GM18498 (cell line): ENCODE measurements at regions not wholly inside any gene's neighbourhood (a gene's known extent, or its start where the extent isn't known, plus 50 kb on each side); places are given as distances from the start of the nearest gene placed in this dataset.
"Not testable (repeated sequence)": the region's sequence is repeated elsewhere in the genome, so short reads cannot be mapped to it uniquely, and the experiment has no call there.

ENCODE experiments used
- ATAC-seq: cut with Tn5 transposase; IDR thresholded peaks from one replicate; pipeline ENCODE4 v1.9.1; 2021; ENCODE audit warnings: mild to moderate bottlenecking, moderate library complexity; ENCODE audit not compliant: unreplicated experiment

DNA sequence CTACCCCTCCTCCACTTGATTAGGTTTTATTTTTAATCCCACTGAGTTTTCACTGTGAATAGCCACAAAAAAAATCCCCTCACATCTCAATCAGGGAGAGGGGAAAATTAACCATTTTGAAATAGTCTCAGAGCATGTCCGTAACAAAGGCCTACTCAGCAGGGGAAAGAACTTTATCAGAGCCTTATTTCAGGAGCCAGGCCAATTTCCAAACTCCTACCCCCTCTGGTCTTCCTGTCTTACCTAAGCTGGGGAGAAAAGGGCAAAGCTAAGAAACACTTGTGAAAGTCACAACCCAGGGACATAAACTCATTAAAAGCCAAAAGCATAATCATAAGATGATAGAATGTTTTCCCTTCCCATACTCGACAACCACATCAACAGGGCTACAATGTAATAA is 260.3 kb upstream of the DIO3 start:
- no peak for ATAC-seq

DNA sequence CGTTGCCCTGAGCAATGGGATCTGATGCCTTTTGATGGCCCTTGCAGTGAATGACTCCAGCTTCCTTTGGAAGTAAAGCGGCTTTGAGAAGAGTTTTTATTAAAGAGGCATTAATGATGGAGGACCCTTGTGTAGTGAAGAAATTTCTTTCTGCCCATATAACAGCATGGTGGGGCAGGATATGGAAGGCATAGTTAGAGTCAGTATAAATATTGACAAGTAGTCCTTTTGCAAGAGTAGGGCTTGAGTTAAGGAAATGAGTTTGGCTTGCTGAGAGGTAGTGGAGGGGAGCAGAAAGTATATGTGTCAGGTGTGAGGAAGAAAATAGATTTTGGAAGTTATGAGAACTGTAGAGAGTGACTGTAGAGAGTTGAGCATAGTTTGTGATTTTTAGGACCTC is 254.1 kb upstream of the DIO3 start:
- ATAC-seq: not testable (repeated sequence)

DNA sequence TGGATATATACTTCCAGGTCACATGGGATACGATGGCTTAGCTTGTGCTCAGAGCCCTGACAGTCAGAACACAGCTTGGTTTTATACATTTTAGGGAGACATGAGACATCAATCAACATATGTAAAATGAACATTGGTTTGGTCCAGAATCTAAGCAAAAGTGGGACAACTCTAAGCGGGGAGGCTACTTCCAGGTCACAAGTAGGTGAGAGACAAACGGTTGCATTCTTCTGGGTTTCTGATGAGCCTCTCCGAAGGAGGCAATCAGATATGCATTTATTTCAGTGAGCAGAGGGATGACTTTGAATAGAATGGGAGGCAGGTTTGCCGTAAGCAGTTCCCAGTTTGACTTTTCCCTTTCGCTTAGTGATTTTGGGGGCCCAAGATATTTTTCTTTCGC is 250.1 kb upstream of the DIO3 start:
- ATAC-seq: not testable (repeated sequence)

DNA sequence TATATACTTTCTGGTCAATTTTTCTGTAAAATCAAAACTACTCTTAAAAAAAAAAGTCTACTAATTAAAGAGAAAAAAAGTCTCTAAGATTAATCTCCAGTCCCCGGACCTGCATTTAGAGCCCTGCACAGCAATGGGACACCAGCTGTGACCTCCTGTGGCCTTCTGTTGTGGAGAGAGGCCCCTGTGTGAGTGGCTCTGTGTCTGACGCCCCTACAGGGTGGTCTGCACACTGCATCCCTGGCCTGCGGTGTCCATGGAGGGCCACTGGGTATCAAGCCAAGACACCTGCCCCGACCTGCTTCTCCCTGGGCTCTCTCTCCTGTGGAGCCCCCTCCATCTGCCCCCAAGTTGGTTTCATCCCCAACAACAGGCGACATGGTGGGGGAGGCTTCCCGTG is 248.0 kb upstream of the DIO3 start:
- ATAC-seq: no peak

DNA sequence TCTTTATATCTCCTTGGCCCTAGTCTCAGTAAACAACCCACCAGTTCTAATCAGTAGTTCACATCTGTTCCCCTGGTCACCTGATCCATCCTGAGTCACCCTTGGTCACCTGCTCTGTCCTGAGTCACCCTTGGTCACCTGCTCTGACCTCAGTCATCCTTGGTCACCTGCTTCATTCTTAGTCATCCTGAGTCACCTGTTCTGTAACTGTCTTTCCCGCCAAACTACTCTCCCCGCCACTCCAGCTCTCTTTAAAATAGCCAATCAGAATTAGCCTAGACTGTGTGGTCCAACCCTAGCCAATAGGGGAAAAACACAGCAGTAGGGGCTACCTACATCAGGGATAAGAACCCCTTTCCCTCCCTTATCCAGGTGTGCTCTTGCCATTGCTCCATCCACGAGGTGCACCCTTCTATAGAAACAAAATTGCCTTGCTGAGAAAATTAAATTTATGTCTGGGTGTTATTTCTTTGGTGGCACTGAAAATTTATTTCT is 245.4 kb upstream of the DIO3 start:
- no peak for ATAC-seq

DNA sequence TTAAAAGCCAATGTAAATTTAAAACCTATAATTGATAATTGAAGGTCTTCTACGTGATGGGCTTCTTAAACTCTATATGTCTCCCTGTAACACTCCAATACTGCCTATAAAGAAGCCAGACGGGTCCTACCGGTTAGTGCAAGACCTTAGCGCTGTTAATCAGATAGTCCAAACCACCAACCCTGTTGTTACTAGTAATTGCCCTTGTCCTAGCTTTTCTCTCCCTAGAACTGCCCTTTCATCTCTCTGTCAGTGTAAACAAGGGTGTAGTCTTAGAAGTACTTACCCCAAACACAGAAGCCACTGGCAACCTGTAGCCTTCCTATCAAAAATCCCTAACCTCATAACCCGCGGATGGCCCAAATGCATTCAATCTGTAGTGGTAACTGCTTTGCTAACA is 243.0 kb upstream of the DIO3 start:
- ATAC-seq: no peak

DNA sequence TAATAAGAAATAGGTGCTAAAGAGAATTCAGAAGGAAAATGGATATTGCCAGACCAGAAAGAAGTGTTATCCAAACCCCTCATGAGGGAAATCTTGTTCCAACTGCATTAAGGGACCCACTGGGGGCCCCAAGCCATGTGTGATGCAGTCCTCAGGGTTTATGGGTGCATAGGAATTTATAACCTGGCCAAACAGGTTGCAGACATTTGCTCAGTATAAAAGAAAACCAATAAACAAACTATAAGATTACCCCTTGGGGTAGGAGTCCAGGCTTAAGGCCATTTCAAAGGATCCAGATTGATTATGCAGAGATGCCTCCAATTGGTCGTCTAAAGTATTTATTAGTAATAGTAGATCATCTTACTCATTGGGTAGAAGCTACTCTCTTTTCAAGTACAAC is 240.9 kb upstream of the DIO3 start:
- ATAC-seq: no peak

DNA sequence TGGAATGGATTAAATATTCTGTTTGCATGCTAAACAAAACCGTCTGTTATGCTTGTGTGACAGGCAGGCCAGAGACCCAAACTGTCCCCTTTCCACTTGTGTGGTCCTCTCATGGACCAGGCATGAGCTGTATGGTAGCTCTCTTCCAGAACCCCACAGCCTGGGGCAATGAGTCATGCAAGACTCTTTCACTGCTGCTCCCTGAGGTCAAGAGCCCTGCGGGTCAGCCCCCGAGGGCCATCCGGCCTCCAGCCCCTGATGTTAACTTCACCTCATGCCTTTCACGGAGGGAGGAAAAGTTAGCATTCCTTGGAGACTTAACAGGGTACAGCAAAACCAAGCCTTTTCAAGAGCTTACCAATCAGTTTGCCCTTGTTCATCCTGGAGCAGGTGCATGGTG is 239.1 kb upstream of the DIO3 start:
- ATAC-seq: no peak

DNA sequence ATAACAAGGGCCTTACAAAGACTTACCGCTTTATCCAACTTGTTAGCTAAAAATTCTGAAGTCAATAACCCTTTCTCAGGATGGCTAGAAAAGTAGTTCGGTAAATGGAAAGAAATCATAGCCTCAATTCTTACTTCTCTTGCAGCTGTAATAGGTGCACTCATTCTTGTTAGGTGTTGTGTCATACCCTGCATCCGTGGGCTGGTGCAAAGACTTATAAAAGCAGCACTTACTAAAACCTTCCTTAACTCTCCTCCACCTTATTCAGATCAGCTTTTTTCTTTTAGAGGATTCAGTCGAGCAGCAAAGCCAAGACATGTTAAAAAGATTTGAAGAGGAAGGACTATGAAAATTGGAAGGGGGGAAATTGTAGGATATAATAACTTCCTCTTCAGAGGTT is 238.2 kb upstream of the DIO3 start:
- ATAC-seq: no peak

DNA sequence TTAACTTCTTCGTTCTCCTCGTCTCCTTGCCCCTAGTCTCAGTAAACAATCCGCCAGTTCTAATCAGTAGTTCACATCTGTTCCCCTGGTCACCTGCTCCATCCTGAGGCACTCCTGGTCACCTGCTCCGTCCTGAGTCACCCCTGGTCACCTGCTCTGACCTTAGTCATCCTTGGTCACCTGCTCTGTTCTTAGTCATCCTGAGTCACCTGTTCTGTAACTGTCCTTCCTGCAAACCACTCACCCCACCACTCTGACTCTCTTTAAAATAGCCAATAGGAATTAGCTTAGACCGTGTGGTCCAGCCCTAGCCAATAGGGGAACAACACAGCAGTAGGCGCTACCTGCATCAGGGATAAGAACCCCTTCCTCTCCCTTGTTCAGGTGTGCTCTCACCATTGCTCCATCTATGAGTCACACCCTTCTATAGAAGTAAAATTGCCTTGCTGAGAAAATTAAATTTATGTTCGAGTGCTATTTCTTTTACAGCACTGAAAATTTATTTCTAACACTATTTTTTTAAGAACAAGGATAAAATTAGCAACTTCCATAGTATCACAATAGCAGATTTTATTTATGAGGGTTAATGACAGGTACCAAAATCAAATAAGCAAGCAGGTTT is 237.6 kb upstream of the DIO3 start:
- not testable (repeated sequence) for ATAC-seq

DNA sequence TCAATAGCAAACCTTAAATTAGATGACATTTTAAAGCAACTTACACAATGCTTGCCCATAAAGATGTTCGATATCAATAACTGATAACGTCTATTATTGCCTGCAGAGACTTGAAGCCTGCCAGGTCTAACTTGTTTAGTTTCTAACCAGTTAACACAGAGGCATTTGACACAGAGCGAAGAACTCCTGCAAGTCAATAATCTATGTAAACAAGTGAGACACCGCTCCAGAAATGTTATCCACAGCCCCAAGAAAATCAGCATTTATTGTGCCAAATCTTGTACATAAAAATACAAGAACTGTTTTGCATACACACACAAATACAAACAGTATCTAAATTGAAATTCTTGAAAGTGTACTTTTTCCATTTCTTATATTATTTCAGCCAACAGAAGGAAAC is 236.0 kb upstream of the DIO3 start:
- no peak for ATAC-seq

DNA sequence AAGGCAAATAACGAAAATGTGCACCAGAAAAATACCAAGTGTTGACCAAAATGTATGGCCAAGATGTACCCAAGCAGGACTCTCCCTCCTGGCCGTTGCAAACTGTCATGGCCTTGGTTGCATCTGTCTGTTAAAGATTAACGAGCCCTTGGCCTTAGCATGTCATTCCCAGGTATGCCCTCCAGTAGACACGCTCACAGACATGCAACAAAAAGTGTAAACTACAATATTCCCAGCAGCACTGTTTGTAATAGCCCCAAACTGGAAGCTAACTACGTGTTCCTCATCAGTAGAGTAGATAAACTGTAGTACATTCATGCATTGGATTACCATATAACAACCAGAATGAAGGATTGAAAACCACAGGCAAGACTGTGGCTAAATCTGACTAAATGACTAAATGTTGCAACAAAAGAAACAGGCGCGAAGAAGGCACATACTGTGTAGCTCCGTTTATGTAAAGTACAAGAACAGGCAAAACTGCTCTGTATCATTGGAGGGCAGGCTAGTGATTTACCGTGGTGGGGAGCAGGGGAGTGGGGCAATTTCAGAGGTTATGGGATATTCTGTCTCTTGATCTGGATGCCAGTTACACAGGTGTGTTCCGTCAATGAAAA is 232.8 kb upstream of the DIO3 start:
- no peak for ATAC-seq

DNA sequence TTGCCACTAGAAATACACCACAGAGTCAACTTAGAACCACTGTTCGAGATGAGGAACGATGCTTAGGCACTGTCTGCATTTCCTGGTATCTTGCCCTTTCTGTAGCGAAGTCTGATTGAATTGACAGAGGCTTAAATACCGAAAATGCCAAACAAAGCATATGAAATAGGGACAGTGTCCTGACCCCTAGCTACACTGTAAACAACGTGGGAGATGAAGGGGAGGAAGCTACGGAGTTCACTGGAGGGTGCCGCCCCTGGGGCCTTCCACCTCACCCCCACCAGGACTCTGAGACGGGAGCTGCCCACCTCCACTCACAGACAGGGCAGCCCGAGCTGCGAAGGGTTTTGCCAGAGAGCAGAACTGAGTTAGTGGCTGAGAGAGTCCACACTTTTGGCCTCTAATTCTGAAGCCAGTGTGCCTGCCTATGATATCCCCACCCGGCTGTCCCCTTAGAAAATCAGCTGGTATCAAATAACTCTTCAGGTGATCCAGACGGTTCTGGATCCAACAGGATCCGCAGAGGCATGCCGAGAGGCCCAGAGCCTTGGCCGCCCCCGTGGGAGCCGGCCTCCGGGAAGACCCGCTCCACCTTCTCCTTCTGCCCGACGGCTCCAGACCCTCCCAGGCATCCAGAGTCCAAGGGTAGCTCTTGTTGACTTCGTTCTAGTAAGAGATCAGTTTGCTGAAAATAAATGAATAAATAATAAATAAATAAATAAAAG is 230.7 kb upstream of the DIO3 start:
- ATAC-seq: no peak

DNA sequence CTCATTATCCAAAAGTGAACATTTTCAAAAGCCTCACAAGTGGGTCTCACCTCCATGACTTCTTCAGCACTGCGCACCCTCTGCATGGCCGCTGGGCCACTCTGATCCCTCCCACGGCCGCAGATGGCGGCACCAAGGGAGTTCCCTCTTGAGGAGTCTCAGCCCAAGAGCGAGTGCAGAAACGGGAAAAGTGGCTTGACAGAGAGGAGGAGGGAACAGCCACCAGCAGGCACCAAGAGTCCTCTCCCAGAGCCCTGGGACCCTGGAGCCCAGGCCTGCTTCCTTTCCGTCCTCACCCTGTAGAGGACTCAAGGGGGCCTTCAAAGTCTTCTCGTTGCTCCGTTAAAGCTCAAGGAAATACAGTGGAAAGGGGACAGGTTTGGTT is 230.2 kb upstream of the DIO3 start:
- ATAC-seq: no peak

DNA sequence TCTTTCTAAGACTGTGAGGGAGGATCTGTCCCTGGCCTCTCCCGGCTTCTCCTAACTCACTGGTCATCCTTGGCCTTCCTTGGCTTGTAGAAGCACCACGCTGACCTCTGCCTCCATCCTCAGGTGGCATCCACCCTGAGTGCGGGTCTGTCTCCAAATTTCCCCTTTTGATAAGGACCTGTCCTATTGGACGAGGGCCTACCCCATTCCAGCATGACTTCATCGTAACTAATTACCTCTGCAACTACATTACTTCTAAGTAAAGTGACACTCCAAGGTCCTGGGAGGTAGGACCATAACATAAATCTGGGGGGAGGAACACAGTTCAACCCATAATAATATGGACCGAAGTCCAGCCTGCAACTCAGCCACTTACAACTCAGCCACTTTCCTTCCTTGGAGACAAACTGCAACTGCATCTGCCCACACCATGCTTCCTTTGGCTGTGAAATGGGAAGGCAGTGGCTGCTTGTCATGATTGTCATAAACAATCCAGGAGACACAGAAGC is 229.6 kb upstream of the DIO3 start:
- ATAC-seq: no peak

DNA sequence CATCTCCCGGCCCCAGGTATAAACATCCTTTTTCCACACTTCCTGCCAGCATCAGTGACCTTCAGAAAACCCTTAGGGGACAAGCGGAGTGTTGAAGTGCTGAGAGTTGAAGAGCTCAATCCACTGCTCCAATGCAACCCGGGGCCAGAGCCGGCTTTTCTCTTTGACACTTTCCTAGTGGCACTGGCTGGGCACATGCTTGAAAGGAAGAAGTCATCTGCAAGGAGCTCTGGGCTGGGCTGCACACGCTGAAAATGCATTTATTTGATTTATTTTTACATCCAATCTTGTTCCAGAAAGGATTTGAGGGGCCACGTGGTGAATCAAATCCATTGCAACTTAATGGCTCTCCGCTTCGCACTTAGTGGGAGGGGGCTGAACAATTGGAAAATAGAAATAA is 229.0 kb upstream of the DIO3 start:
- ATAC-seq: no peak

DNA sequence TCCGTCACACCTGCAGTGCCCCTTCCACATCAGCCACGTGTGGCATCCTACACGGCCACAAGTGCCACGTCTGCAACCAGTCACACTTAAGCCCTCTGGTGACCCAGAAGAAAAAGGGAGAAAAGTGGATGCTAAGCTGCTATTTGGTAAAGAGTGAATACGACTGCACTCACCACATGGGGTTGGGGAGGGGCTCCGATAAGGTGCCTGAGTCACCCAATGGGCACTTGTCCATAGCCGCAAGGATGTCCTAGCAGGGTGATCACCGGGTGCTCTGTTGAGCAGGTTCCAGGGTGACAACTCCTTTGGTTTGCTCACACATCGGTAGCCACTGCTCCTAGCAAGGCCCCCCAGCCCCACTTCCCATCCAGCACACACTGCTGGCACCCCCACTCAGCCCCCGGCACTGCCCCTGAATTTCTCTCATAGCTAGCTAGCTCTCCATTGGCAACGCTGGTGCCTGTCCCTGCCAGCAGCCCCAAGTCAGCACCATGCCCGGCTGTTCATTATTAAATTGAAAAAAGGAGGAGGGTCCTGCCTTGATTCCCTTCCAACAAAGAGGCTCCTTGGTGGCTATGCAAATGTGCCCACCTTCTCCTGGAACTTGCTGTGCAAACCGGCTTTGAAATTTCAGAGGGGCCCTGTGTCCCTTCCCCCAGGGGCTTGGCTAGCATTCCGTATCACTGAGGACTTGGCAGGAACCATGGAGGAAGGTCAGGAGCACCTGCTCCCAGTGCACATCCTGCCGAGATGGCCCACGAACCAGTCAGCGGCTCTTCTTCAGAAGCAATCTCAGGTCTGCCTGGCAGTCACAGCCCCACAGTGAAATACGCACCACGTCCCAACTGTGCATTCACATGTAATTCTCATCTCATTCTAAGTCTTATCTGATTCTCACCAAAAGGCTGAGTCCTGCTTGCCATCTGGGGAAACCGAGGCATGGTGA is 227.7 kb upstream of the DIO3 start:
- no peak for ATAC-seq

DNA sequence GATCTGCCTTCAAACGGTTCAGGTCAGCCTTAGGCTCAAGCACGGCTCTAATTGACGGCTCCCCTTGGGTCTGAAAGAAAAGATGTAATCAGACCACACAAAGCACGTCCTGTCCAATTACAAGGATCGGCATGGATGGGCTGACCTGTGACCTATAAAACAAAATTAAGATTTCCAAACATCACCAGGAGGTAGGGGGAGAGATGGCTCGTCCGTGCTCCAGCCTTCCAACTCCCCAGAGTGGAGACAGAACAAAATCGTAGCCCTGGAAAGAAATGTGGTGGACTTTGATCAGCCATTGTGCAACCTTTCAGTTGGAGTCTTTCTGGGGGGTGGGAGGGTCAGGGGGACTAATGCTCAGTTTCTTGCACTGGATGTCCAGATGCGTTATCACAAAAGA is 226.6 kb upstream of the DIO3 start:
- no peak for ATAC-seq

DNA sequence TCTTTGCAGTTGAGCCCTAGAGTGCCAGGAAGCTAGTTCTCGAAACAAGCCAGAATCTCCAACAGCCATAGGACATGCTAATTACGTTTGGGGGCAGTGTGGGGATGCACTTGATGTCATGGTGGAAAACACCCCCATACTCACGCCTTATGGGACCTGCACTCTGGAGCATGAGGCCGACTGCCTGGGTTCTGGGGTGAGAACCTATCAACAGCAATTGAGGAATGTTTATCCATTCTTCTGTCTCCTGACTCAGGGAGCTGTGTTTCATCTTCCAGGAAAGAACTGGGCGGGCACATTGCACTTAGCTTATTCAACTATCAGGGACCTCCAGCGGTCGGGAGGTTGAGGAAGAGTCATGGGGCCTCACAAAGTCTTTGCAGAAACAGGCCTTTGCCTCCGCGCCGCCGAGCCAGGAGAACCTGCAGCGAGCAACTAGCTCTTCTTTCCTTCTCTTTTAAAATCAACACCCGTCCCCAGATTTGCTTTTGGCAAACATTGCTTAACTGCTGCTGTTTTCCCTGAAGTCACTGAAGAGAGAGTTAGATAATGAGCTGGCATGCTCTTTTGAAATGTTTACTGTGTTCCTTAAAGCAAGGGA is 226.1 kb upstream of the DIO3 start:
- no peak for ATAC-seq

DNA sequence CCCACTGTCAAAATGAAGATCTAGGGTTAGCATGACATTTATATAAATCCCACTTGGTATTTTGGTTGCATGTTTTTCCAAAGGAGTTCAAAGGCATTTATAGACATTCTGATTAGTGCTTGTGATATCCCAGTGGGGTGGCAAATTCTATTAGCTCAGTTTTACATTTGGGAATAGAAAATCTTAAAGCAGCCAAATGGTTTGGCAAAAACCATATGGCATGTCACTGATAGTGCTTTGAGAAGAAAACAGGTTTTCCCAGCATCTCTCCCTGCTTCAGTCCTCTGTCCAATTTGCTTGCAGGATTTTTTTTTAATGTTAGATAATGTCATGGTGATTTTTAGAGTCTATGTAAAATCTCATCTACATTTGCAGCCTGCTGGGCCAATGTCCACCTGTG is 225.1 kb upstream of the DIO3 start:
- no peak for ATAC-seq

DNA sequence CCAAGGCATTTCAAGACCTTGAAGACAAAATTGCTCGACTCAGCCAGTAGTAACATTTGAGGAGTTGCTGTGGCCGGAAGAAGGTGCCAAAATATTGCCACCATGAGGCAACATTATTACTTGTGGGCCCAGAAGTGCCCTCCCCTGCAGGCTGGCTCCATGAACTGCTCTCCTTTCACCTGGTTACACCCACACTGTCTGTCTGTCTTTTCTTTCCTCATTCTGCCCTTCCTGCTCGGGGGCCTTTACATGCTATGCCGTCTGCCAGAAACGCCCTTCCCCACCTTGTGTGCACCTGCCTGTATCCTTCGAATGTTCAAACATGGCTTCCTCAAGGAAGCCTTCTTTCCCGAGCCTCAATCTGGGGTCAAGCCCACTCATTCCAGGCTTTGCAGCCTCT is 224.2 kb upstream of the DIO3 start:
- ATAC-seq: no peak
